ENCODE measurements at regions not wholly inside any gene's neighbourhood (a gene's known extent, or its start where the extent isn't known, plus 50 kb on each side); places are given as distances from the start of the nearest gene placed in this dataset.
"Not testable (repeated sequence)": the region's sequence is repeated elsewhere in the genome, so short reads cannot be mapped to it uniquely, and the experiment has no call there.

DNA sequence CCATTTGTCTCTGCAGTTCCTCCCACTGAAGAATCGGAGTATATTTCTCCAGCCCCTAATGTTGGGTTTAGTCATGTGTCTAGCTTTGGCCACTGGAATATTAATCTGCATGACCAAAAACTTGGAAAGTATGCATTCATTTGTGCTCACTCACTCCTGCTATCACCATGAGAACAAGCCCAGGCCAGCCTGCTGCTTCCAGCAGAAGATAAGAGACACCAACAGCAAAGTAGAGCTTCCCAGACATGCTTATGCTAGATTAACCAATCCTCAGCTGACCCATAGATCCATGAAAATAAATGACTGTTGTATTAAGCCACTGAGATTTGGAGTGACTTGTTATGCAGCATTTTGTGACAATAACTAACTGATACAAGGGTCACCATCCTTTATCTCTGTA lies 108.8 kb downstream of the ART5 start:
- TF ChIP-seq, protein P1, sequence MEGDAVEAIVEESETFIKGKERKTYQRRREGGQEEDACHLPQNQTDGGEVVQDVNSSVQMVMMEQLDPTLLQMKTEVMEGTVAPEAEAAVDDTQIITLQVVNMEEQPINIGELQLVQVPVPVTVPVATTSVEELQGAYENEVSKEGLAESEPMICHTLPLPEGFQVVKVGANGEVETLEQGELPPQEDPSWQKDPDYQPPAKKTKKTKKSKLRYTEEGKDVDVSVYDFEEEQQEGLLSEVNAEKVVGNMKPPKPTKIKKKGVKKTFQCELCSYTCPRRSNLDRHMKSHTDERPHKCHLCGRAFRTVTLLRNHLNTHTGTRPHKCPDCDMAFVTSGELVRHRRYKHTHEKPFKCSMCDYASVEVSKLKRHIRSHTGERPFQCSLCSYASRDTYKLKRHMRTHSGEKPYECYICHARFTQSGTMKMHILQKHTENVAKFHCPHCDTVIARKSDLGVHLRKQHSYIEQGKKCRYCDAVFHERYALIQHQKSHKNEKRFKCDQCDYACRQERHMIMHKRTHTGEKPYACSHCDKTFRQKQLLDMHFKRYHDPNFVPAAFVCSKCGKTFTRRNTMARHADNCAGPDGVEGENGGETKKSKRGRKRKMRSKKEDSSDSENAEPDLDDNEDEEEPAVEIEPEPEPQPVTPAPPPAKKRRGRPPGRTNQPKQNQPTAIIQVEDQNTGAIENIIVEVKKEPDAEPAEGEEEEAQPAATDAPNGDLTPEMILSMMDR (IDR thresholded peaks at IDR 0.05 in 4 of 5, conservative IDR thresholded peaks at IDR 0.05 in 1 of 5): not testable (repeated sequence)
- TF ChIP-seq POLR2A (IDR thresholded peaks at IDR 0.05): not testable (repeated sequence)

Data from gastrocnemius medialis (tissue), 4 donors.